ENCODE measurements at regions not wholly inside any gene's neighbourhood (a gene's known extent, or its start where the extent isn't known, plus 50 kb on each side); places are given as distances from the start of the nearest gene placed in this dataset.

DNA sequence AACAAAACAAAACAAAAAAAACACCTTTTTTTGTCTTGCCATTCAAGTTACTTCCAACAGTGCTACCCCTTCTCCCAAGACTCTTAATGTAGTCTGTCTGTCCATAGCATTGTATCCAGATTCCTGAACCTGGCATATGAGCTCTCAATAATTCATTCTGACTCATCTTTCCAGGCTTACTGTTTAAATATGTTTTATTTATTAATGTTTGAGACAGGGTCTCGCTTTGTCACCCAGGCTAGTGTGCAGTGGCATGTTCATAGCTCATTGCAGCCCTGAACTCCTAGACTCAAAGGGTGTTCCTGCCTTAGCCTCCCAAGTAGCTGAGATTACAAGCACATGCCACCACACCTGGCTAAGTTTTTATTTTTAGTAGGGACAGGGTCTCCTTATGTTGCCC, 208.0 kb upstream of the DMRT1 start:
- ChIA-PET CTCF (no interaction called here), POLR2A (no interaction called here)
- no peak for DNase-seq (ENCODE audit: extremely low spot score)
- TF ChIP-seq CTCF (IDR thresholded peaks at IDR 0.05; ENCODE audit: control extremely low read depth, extremely low read depth, low read depth, missing control alignments): no peak

GRCh38 chr9:636931-637591, 204.4 kb upstream of the DMRT1 start:
- no peak for DNase-seq (ENCODE audit: extremely low spot score)
- CTCF ChIA-PET: no interaction called here
- no peak for TF ChIP-seq CTCF (IDR thresholded peaks at IDR 0.05; ENCODE audit: control extremely low read depth, extremely low read depth, low read depth, missing control alignments)
- POLR2A ChIA-PET: no interaction called here

DNA sequence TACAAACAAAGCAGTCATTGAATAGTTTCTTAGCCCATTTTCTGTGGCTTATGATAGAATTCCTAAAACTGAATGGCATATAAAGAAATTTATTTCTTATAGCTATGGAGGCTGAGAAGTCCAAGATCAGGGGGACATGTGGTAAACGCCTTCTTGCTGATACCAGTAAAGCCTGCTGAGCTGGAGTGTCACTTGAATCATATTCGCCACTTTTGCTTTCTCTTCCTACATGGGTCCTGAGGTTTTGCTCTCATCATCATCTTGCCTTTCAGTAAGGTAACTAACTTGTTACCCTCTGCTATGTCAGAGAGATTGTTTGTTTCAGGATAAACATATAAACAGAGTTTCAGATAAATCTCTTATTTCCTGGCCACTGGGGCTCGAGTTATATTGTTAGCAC, 203.3 kb upstream of the DMRT1 start:
- no peak for DNase-seq (ENCODE audit: extremely low spot score)
- no peak for TF ChIP-seq CTCF (IDR thresholded peaks at IDR 0.05; ENCODE audit: control extremely low read depth, extremely low read depth, low read depth, missing control alignments)
- ChIA-PET CTCF (interaction anchor here (1.0 to 1.2 kb wide), 2 partner anchors 19 to 131 kb away, joined by 3 read pairs; no protein-coding TSS in a partner anchor), POLR2A (no interaction called here)

DNA sequence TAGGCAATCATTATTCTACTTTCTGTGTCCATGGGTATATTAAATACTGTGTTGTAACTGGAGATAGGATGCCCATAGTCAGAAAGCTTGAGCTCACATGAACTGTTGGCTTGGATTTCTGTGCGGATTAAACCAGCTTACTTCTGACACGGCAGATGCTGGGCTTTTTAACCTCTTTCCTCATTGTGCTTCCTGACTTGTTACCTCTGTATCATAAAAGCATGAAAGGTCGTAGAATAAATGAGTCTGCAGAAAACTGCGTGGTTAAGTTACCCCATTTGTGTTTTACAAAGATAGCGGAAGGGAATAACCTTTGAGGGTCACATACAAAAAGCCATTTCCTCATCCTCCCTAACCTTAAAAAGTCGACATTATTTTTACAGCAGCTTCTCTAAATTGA, 199.5 kb upstream of the DMRT1 start:
- ChIA-PET POLR2A (no interaction called here), CTCF (interaction anchor here (0.9 to 1.6 kb wide), 4 partner anchors 12 to 51 kb away, joined by 3 read pairs; no protein-coding TSS in a partner anchor)
- DNase-seq (ENCODE audit: extremely low spot score): no peak

GRCh38 chr9:643966-644365, 197.5 kb upstream of the DMRT1 start:
- CTCF ChIA-PET: no interaction called here
- TF ChIP-seq CTCF (IDR thresholded peaks at IDR 0.05; ENCODE audit: control extremely low read depth, extremely low read depth, low read depth, missing control alignments): no peak
- POLR2A ChIA-PET: no interaction called here
- no peak for DNase-seq (ENCODE audit: extremely low spot score)

More for the DNA sequence above, 199.5 kb upstream of the DMRT1 start:
- no peak for TF ChIP-seq CTCF (IDR thresholded peaks at IDR 0.05; ENCODE audit: control extremely low read depth, extremely low read depth, low read depth, missing control alignments)

DNA sequence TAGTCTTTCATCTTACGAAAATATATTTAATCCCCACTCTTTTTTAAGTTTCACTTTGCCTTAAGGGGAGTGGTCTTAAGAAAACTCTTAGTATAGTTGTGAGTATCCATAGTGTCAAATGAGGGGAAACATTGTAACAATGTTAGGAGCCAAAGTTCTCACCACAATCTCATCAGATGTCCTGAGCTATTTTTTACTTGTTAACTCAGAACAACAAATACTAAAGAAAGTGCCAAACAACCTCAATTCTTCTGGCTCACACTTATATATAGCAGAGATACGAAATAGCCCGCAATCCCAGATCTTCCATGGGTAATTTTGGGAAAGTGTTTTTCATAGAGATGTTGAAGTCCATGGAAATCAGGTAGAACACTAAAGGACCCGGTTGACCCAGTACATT, 194.0 kb upstream of the DMRT1 start:
- TF ChIP-seq CTCF (IDR thresholded peaks at IDR 0.05; ENCODE audit: control extremely low read depth, extremely low read depth, low read depth, missing control alignments): no peak
- ChIA-PET CTCF (no interaction called here), POLR2A (no interaction called here)
- no peak for DNase-seq (ENCODE audit: extremely low spot score)
